Osteoblast (primary cell): ENCODE measurements at regions not wholly inside any gene's neighbourhood (a gene's known extent, or its start where the extent isn't known, plus 50 kb on each side); places are given as distances from the start of the nearest gene placed in this dataset.

Experiments used
- DNase-seq: peaks from one replicate; pipeline ENCODE4 v3.0.0; 2011; ENCODE audit warnings: low spot score, mixed read lengths; ENCODE audit not compliant: insufficient read length; ENCODE audit errors: missing footprints
- H2AFZ ChIP-seq: 2 replicates; pipeline ENCODE4 v1.6.0; 2011; ENCODE audit warnings: mild to moderate bottlenecking, low read length
- H3K27ac ChIP-seq: 2 replicates; pipeline ENCODE4 v1.5.1; 2011; ENCODE audit warnings: mild to moderate bottlenecking, low read depth, low read length, moderate library complexity
- H3K27me3 ChIP-seq: 2 replicates; pipeline ENCODE4 v1.6.0; 2012; ENCODE audit warnings: mild to moderate bottlenecking, control low read depth, inconsistent platforms, low read length, moderate library complexity; ENCODE audit not compliant: insufficient read depth
- H3K36me3 ChIP-seq: 2 replicates; pipeline ENCODE4 v1.5.1; 2011; ENCODE audit warnings: mild to moderate bottlenecking, low read length, control low read depth, moderate library complexity; ENCODE audit not compliant: insufficient read depth
- H3K4me1 ChIP-seq: 2 replicates; pipeline ENCODE4 v1.5.1; 2011; ENCODE audit warnings: mild to moderate bottlenecking, low read length, control low read depth, moderate library complexity; ENCODE audit not compliant: insufficient read depth
- H3K4me2 ChIP-seq: 2 replicates; pipeline ENCODE4 v1.6.0; 2011; ENCODE audit warnings: mild to moderate bottlenecking, low read length; ENCODE audit not compliant: insufficient read depth
- H3K4me3 ChIP-seq: fragments of 200-600 bp; sonication (generic); 3 replicates; pipeline ENCODE4 v1.5.1; 2012; ENCODE audit warnings: mild to moderate bottlenecking, low read length, inconsistent platforms; ENCODE audit not compliant: insufficient read depth
- H3K79me2 ChIP-seq: 2 replicates; pipeline ENCODE4 v1.6.0; 2012; ENCODE audit warnings: mild to moderate bottlenecking, low read length, control low read depth, inconsistent platforms; ENCODE audit not compliant: insufficient read depth
- H3K9me3 ChIP-seq: 2 replicates; pipeline ENCODE4 v1.5.1; 2011; ENCODE audit warnings: low read depth, low read length, control low read depth
- H4K20me1 ChIP-seq: 2 replicates; pipeline ENCODE4 v1.6.0; 2012; ENCODE audit warnings: mild to moderate bottlenecking, low read length, control low read depth; ENCODE audit not compliant: insufficient read depth
- TF ChIP-seq, protein P1 (sequence below): IDR thresholded peaks from 2 replicates; pipeline ENCODE4 v1.5.1; 2011; ENCODE audit warnings: mild to moderate bottlenecking, low read depth, low read length, moderate library complexity; ENCODE audit errors: extremely low read depth

- TF ChIP-seq, protein P1, sequence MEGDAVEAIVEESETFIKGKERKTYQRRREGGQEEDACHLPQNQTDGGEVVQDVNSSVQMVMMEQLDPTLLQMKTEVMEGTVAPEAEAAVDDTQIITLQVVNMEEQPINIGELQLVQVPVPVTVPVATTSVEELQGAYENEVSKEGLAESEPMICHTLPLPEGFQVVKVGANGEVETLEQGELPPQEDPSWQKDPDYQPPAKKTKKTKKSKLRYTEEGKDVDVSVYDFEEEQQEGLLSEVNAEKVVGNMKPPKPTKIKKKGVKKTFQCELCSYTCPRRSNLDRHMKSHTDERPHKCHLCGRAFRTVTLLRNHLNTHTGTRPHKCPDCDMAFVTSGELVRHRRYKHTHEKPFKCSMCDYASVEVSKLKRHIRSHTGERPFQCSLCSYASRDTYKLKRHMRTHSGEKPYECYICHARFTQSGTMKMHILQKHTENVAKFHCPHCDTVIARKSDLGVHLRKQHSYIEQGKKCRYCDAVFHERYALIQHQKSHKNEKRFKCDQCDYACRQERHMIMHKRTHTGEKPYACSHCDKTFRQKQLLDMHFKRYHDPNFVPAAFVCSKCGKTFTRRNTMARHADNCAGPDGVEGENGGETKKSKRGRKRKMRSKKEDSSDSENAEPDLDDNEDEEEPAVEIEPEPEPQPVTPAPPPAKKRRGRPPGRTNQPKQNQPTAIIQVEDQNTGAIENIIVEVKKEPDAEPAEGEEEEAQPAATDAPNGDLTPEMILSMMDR: no peak
- Histone ChIP-seq H3K4me1 (no peaks in the 10 kb centered on the region), H3K4me3 (no peak overlapping the region), H3K79me2 (no peaks in the 10 kb centered on the region), H2AFZ (no peak overlapping the region), H4K20me1 (no peaks in the 10 kb centered on the region), H3K27me3 (no peaks in the 10 kb centered on the region), H3K27ac (no peak overlapping the region), H3K36me3 (no peaks in the 10 kb centered on the region), H3K4me2 (no peak overlapping the region), H3K9me3 (no peaks in the 10 kb centered on the region)
- DNase-seq: no peak
Observed at GRCh38 chr2:125867908-125868307, 788.0 kb upstream of the GYPC start.

DNA sequence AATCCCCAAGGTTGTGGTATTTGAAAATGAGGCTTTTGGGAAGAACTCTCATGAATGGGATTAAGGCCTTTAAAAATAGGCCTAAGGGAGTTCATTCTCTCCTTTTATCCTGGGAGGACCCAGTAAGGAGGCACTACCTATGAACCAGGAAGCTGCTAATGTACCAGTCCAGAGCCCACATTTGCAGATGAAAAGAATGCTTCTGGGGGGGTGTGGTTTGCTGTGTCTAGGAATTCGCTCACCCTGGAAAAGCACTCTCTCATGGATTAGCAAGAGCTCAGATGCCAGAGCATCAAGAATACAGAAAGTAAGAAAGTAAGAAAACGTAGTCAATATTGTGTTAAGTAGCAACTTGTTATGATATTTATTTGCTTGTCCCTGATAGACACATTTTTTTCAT is 785.7 kb upstream of the GYPC start:
- TF ChIP-seq, protein P1: no peak
- H3K27ac ChIP-seq: no peak overlapping the region
- no peak for DNase-seq
- no peaks in the 10 kb centered on the region for H3K4me1 ChIP-seq
- no peak overlapping the region for H3K4me2 ChIP-seq
- H3K4me3 ChIP-seq: no peak overlapping the region
- H3K79me2 ChIP-seq: no peaks in the 10 kb centered on the region
- H3K36me3 ChIP-seq: no peaks in the 10 kb centered on the region
- H3K27me3 ChIP-seq: no peaks in the 10 kb centered on the region
- no peaks in the 10 kb centered on the region for H4K20me1 ChIP-seq
- no peaks in the 10 kb centered on the region for H3K9me3 ChIP-seq
- H2AFZ ChIP-seq: no peak overlapping the region

GRCh38 chr2:125870746-125871145 is 785.2 kb upstream of the GYPC start:
- TF ChIP-seq, protein P1: no peak
- Histone ChIP-seq H3K4me3 (no peak overlapping the region), H2AFZ (no peak overlapping the region), H3K27me3 (no peaks in the 10 kb centered on the region), H3K4me1 (no peaks in the 10 kb centered on the region), H3K36me3 (no peaks in the 10 kb centered on the region), H3K4me2 (no peak overlapping the region), H4K20me1 (no peaks in the 10 kb centered on the region), H3K9me3 (no peaks in the 10 kb centered on the region), H3K27ac (no peak overlapping the region), H3K79me2 (no peaks in the 10 kb centered on the region)
- no peak for DNase-seq

GRCh38 chr2:125874564-125874963 is 781.4 kb upstream of the GYPC start:
- H3K27me3 ChIP-seq: no peaks in the 10 kb centered on the region

More at GRCh38 chr2:125874564-125874963, 781.4 kb upstream of the GYPC start:
- Histone ChIP-seq H3K79me2 (no peaks in the 10 kb centered on the region), H3K9me3 (no peaks in the 10 kb centered on the region), H3K27ac (no peak overlapping the region), H2AFZ (no peak overlapping the region), H4K20me1 (no peaks in the 10 kb centered on the region), H3K4me1 (no peaks in the 10 kb centered on the region), H3K4me2 (no peak overlapping the region), H3K4me3 (no peak overlapping the region), H3K36me3 (no peaks in the 10 kb centered on the region)
- TF ChIP-seq, protein P1: no peak
- DNase-seq: no peak
